ENCODE measurements at regions not wholly inside any gene's neighbourhood (a gene's known extent, or its start where the extent isn't known, plus 50 kb on each side); places are given as distances from the start of the nearest gene placed in this dataset.

DNA sequence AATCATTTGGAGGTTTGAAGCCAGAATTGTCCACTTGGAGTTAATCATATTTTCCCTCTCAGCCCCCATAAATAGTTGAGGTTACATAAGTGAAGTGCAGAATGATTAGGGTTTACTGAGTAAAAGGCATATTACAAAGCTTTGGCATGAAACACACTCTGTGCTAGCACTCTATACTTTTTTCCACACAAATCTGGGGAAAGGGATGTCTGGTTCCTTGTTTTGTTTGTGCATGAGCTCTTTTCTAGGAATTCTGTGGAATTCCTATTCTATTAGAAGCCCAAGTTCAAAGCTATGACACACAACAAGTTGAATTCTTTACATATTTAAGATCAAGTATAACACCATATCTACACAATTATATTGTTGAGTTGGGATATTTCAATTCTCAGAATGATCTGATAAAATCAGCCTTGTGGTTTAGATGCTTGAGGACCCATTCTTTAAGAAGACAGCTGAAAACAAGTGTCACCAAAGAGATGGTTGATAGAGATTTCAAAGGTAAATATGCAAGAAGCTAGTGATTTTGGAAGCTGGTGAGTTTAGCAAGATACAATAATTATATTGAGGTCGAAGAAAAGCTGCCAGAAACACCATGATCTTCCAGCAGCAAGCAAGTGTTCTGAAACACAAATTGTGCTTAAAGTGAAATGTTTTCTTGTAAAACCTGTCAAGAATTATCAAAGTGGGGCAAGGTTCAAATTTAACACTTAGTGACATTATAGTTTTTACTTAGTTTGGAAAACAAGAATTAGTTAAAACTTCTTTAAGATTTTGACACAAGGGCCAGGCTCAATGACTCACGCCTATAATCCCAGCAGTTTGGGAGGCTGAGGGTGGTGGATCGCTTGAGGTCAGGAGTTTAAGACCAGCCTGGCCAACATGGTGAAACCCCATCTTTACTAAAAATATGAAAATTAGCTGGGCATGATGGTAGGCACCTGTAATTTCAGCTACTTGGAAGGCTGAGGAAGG is 122.6 kb downstream of the INHBA start:
- TF ChIP-seq SNAI2 (CRISPR knock-in tag; IDR thresholded peaks at IDR 0.05) (no peak), PATZ1 (CRISPR knock-in tag; IDR thresholded peaks at IDR 0.05; ENCODE audit: borderline replicate concordance) (0 out of 2 replicates have a peak, but pooled peaks have one; percentile 38), CSDC2 (CRISPR knock-in tag; IDR thresholded peaks at IDR 0.05) (no peak)

Data from SK-N-SH treated with all-trans-retinoic acid at 6 μM for 48 hours (cell line).